Fibroblast of the conjunctiva (primary cell): ENCODE measurements at regions not wholly inside any gene's neighbourhood (a gene's known extent, or its start where the extent isn't known, plus 50 kb on each side); places are given as distances from the start of the nearest gene placed in this dataset.
"Not testable (repeated sequence)": the region's sequence is repeated elsewhere in the genome, so short reads cannot be mapped to it uniquely, and the experiment has no call there.

Experiments
- DNase-seq: peaks from one replicate; pipeline ENCODE4 v3.0.0-alpha.2; 2010; ENCODE audit warnings: low read depth

DNA sequence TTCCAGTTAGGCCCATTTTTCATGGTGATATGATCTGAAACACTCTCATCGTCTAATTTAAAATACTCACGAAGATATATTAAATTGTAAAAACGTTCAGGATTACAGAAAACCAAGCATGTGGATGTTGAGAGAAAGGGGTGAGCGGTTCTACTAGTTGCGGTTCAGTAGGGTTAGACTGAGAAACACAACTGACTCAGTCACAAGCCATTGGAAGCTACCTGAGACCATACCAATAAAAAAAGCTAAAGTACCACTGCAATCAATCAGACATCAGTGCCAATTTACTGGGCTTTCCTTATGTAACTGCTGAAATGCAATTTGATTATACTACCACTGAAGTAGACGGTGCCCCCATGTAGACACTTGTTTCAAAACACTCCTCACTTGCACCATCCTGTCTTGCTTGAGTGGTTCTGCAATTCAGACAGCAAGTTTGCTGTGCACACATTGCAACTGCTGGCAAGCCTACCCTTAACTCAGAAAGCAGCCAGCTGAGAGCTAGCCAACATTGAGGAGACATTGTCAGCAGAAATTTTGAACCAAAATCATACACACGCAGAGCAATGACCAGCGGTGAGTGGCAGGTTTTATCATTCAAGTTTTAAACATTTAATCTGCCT lies 368.7 kb upstream of the ARHGEF26 start:
- DNase-seq: no peak

GRCh38 chr3:153753035-153753434 lies 368.2 kb upstream of the ARHGEF26 start:
- DNase-seq: no peak

- peak; percentile 12 for DNase-seq
Observed at GRCh38 chr3:153756816-153757215, 364.4 kb upstream of the ARHGEF26 start.

- DNase-seq: no peak
Observed at GRCh38 chr3:153757839-153758238, 363.4 kb upstream of the ARHGEF26 start.

GRCh38 chr3:153760948-153761347 lies 360.2 kb upstream of the ARHGEF26 start:
- no peak for DNase-seq

- DNase-seq: peak; percentile 16
Observed at GRCh38 chr3:153762411-153763235, 358.6 kb upstream of the ARHGEF26 start.

GRCh38 chr3:153767601-153768560 lies 353.3 kb upstream of the ARHGEF26 start:
- no peak for DNase-seq

- peak; percentile 41 for DNase-seq
Observed at GRCh38 chr3:153768561-153769469, 352.4 kb upstream of the ARHGEF26 start.

DNA sequence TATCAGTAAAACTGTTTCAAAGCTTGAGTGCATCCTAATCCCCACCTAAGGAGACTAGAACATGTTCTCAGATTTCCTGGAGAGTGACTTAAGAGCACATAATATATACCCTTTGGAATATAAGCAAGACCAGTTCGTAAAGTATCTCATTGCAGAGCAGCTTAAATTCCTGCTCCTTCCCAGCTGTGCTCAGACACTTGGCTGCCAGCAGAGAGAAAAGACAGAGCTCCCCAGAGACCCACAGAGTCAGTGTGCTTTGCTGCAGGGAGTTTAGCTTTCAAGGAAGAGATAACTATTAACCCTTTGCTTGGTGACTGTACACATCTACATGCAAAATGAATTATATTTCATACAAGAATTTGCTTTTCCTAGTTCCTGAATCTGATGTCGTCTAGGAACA lies 338.1 kb upstream of the ARHGEF26 start:
- DNase-seq: peak; percentile 30

DNA sequence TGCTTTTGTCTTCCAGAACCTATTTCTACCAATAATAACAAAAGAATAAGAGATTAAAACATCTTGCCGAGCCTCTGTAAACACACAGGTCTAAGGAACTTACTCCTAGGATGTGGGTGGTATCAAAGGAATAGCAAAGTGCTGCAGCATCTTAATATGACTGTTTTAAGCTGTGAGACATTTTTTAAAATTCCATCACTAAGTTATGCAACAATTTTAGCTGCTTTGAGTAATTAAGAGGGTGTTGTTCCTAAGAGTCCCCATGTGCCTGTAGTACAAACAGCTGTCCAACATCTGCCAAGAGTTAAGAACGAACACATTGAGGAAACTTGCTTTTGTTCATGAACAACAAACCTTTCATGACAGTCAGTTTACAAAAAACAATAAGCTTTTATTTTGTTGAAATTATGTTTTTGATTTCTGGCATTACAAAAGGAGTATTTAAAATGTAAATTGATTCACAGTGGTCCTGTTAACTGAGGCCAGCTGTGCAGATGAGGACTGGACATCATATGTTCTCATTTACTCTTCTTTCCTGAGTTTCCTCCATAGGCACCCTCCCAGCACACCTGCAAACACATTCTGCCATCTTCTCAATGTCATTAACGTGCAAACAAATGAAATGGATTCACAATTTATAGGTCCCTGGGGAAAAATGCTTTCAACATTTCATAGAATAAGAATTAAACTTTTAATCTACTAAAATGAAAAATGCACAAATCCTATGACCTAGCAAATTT lies 337.3 kb upstream of the ARHGEF26 start:
- DNase-seq: no peak

DNA sequence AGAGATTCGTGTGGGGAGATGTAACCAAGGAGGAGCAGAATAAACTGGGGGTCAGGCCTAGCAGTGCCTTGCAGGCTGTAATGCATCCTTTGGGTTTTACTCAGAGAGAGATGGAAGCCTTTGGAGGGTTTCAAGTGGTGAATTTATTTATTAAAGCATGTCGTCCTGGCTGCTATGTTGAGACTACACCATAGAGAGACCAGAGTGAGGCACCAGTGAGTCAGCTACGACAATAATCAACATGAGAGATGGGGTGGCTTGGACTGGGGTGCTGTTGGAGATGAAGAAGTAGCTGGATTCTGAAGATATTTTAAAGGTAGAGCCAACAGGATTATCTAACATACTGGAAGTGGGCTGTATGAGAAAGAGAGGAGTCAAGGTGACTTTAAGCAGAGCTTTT lies 335.3 kb upstream of the ARHGEF26 start:
- DNase-seq: no peak

GRCh38 chr3:153789380-153789779 lies 331.8 kb upstream of the ARHGEF26 start:
- DNase-seq: no peak

GRCh38 chr3:153797056-153797455 lies 324.1 kb upstream of the ARHGEF26 start:
- DNase-seq: not testable (repeated sequence)

DNA sequence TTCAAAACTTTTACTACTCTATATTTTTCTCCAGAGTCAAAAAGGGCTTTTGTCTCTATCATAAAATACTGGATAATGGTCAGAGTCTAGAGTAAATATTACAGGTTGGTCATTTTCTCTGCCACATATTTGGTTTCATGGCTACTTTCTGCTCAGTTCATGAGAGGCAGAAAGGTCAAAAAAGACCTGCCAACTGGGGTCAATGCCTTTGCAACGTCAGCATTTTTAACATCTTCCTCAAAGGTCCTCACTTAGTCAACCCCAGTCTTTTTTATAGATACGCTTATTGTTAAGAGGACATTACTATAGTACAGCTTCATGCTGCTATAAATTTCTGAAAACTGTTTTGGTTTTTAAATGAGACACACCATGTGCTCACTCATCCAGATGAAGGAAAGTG lies 312.1 kb upstream of the ARHGEF26 start:
- no peak for DNase-seq

GRCh38 chr3:153818338-153818737 lies 302.9 kb upstream of the ARHGEF26 start:
- no peak for DNase-seq

GRCh38 chr3:153820035-153820434 lies 301.2 kb upstream of the ARHGEF26 start:
- DNase-seq: no peak

- DNase-seq: not testable (repeated sequence)
Observed at GRCh38 chr3:153828346-153828745, 292.8 kb upstream of the ARHGEF26 start.

DNA sequence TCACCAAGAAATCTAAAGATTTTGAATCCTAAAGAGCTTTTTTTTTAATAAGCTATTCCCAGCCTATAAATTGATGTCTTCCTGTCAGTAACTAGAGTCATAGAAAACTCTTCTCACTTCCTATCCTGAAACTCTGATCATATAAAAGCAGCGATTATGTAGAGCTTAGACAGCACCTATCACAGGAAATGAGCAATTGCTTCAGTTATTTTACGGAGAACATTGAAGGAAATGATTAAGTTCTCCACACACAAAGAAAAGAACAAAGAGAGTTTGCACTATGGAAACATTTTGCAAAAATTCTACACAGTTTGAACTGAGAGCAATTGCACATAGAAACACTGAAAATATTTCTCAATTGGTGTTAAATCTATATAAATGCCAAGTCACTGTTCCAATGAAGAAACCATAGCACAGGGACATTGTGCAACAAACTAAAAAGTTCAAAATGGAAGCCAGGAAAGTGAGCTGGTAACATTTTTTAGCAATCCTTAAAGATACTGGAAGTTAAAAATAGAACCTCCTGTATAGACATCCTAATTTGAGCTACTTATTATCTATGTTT lies 291.5 kb upstream of the ARHGEF26 start:
- DNase-seq: no peak

DNA sequence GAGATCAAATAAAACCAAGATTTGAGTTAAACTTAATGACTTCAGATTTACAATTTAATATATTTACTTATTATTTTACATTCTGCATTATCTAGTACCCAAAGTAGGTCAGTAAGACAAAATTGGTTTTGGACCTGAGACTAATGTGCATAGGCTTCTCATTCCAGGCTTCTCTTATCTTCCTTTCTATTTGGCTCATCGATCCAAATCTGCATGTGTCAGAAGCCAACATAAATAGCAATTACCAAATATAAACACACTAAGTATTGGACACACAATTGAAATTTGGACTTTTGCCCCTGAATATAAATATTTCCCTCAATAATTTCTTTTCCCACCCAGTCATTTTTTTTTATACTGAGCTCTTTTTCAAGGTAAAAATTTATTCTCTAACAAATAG lies 290.6 kb upstream of the ARHGEF26 start:
- no peak for DNase-seq

DNA sequence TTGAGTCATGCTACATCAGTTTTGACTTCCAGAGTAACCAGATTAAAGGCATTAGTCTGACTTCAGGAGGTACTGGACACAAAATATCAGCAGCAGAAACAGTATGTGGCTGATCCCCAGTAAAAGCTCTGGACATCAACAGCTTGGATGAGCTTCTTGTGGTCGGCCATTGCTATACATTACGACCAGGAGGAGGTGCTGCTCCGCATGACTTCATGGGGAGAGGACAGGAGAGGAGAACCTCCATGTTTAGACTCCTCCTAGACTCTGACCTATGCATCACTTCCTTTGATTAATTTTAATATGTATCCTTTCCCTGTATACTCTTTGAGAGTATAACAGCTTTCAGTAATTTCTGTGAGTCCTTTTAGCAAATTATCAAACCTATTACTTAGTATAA lies 285.6 kb upstream of the ARHGEF26 start:
- DNase-seq: no peak
